GM12864 (cell line): ENCODE measurements at regions not wholly inside any gene's neighbourhood (a gene's known extent, or its start where the extent isn't known, plus 50 kb on each side); places are given as distances from the start of the nearest gene placed in this dataset.
A peak's percentile ranks its signal among the peaks of the same experiment; 100 is the strongest.
"Not testable (repeated sequence)": the region's sequence is repeated elsewhere in the genome, so short reads cannot be mapped to it uniquely, and the experiment has no call there.

Experiments used
- DNase-seq: peaks from one replicate; pipeline ENCODE4 v3.0.0-alpha.2; 2011; ENCODE audit warnings: low read depth
- H3K4me3 ChIP-seq: 2 replicates; pipeline ENCODE4 v1.5.1; 2011; ENCODE audit warnings: mild to moderate bottlenecking, low read depth, low read length, control low read depth
- CTCF ChIP-seq: IDR thresholded peaks from 2 replicates; pipeline ENCODE4 v1.5.1; 2011; ENCODE audit warnings: low read depth, mild to moderate bottlenecking, moderate library complexity, low read length, control low read depth, inconsistent platforms; ENCODE audit errors: missing control alignments

GRCh38 chr12:46608431-46609272 lies 217.1 kb downstream of the SLC38A4 start:
- no peak for DNase-seq
- H3K4me3 ChIP-seq: no peak overlapping the region
- TF ChIP-seq CTCF: no peak

GRCh38 chr12:46604684-46605083 lies 221.1 kb downstream of the SLC38A4 start:
- H3K4me3 ChIP-seq: no peak overlapping the region
- TF ChIP-seq CTCF: no peak
- no peak for DNase-seq

- no peak for TF ChIP-seq CTCF
- H3K4me3 ChIP-seq: no peak overlapping the region
Measured at GRCh38 chr12:46603776-46604456, 221.9 kb downstream of the SLC38A4 start.

GRCh38 chr12:46602474-46602873 lies 223.3 kb downstream of the SLC38A4 start:
- no peak overlapping the region for H3K4me3 ChIP-seq
- DNase-seq: no peak
- TF ChIP-seq CTCF: no peak

More at GRCh38 chr12:46603776-46604456, 221.9 kb downstream of the SLC38A4 start:
- no peak for DNase-seq

GRCh38 chr12:46590991-46591703 lies 218.6 kb upstream of the SLC38A2 start:
- DNase-seq: no peak
- no peak overlapping the region for H3K4me3 ChIP-seq
- TF ChIP-seq CTCF: no peak

GRCh38 chr12:46585854-46586621 lies 213.5 kb upstream of the SLC38A2 start:
- DNase-seq: peak; percentile 22
- TF ChIP-seq CTCF: no peak
- no peak overlapping the region for H3K4me3 ChIP-seq

GRCh38 chr12:46584098-46584497 lies 211.5 kb upstream of the SLC38A2 start:
- DNase-seq, H3K4me3 ChIP-seq: not testable (repeated sequence)

GRCh38 chr12:46581990-46582389 lies 209.4 kb upstream of the SLC38A2 start:
- not testable (repeated sequence) for H3K4me3 ChIP-seq, DNase-seq
